ENCODE measurements at regions not wholly inside any gene's neighbourhood (a gene's known extent, or its start where the extent isn't known, plus 50 kb on each side); places are given as distances from the start of the nearest gene placed in this dataset.

DNA sequence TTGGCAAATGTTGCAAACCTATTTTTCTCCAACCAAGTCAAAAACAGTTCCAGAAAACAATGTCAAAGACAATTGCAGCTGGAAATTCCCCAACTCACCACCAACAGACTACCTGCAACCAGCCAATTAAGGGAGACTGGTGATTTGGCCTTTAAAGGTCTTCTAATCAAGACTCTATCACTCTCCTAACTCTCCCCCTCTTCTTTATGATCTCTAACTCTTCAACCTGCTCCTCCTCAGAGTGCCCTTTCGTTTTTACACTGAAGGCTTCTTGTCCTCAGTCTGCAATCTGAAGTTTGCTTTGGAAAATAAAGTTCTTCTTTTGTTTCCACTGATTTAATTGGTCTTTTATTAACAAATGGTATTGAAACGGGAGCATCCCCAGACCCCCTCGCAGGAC lies 203.9 kb downstream of the TECRL start:
- TF ChIP-seq, protein P1, sequence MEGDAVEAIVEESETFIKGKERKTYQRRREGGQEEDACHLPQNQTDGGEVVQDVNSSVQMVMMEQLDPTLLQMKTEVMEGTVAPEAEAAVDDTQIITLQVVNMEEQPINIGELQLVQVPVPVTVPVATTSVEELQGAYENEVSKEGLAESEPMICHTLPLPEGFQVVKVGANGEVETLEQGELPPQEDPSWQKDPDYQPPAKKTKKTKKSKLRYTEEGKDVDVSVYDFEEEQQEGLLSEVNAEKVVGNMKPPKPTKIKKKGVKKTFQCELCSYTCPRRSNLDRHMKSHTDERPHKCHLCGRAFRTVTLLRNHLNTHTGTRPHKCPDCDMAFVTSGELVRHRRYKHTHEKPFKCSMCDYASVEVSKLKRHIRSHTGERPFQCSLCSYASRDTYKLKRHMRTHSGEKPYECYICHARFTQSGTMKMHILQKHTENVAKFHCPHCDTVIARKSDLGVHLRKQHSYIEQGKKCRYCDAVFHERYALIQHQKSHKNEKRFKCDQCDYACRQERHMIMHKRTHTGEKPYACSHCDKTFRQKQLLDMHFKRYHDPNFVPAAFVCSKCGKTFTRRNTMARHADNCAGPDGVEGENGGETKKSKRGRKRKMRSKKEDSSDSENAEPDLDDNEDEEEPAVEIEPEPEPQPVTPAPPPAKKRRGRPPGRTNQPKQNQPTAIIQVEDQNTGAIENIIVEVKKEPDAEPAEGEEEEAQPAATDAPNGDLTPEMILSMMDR (IDR thresholded peaks at IDR 0.05), result no peak
- no peak for TF ChIP-seq POLR2A (IDR thresholded peaks at IDR 0.05)

Measured in prostate gland (tissue), 2 donors.